HG02571 (cell line): ENCODE measurements at regions not wholly inside any gene's neighbourhood (a gene's known extent, or its start where the extent isn't known, plus 50 kb on each side); places are given as distances from the start of the nearest gene placed in this dataset.

Source experiments
- ATAC-seq: cut with Tn5 transposase; IDR thresholded peaks from one replicate; pipeline ENCODE4 v1.9.1; 2021; ENCODE audit warnings: mild to moderate bottlenecking, moderate library complexity; ENCODE audit not compliant: unreplicated experiment

DNA sequence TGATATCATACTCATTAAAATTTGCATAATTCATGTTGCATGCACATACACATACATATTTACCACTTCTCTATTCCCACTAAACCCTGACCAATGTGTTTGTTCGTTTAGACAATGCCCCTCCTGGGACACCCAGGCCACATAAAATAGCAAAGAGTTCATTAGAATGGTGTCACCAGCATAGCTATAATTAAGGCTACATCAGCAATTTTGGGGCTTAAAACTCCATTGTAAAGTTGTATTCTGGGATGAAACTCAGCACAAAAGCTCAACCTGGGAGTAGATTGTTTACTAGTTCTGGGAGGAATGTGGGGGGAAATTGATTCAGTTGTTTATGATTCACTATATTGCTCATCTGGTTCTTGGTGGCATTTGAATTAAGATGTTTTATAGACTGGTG is 522.2 kb upstream of the SUCLG2 start:
- ATAC-seq = no peak

DNA sequence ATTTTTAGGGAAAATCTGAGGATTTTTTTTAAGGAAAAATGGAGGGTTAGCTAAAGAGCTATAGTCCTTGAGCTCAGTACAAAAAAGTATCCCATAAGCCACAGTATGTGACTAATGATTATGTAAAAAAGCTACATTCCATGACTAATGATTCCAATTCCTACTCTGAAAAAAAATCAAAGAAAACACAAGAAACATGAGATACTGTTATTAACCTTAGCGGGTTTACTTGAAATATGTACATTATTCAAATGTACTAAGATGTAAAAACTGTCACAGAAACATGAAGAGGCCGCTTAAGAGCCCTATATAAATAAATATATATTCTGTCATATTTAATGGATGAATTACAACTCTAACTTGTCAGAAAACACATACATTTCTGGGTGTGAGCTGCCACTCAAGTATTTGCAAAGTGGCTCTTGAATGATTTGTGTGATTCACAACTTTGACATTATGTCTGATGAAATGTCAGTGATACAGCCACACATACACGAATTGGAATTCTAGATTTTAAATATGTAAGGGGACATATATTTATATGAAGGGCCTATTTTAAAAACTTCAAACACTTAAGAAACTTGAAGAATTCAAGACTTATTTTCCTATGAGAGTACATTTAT is 518.7 kb upstream of the SUCLG2 start:
- no peak for ATAC-seq

DNA sequence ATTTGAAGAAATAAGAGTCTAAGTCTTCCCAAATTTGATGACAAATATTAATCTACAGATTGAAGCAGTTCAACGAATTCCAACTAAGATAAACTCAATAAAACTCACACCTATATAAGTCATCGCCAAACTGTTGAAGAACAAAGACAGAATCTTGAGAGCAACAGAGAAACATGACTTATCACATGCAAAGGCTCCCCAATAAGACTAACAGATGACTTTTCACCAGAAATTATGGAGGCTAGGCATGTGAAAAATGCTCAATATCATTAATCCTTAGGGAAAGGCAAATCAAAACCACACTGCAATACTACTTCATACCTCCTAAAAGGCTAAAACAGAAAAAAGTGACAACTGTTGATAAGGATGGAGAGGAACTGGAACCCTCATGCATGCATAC is 517.6 kb upstream of the SUCLG2 start:
- no peak for ATAC-seq

DNA sequence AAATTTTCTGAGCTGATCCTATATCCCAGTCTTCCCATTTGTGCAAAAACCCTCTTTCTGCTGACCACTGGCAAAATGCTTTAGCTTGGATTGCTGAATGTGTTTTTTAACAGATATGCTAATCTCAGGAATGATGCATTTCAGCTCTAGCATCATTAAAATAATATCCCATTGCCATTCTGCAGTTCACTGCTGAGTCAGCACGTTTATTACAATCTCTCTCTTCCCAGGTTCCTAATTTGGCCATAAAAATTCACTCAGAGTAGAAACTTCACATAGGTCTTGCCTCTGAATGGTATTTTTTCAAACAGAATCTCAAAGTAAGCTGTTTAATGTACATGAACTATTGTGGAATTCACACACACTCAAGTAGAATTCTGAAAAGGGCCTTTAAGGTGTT is 509.6 kb upstream of the SUCLG2 start:
- ATAC-seq = no peak

- ATAC-seq = no peak
Measured at GRCh38 chr3:68163062-68163461, 508.6 kb upstream of the SUCLG2 start.

GRCh38 chr3:68162644-68163043 is 508.2 kb upstream of the SUCLG2 start:
- ATAC-seq = no peak

GRCh38 chr3:68151359-68151758 is 496.9 kb upstream of the SUCLG2 start:
- ATAC-seq = no peak

DNA sequence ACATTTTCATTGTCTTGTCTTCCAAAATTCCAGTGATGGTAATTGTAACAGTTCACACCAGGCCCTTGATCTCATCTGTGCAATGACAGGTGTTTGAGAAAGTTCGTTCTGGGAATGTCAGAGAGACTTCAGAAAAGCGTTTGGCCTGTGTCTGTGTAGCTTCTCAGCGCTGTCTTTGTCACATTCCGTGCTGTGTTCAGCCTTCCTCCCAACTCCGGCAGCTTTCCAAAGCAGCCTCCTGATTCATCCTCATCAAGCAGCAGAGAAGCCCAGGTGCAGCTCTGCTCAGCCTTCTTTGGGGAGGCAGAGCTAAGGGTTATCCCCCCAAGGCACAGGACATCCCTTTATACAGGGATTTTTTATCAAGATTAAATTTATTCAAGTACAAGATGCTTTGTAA is 494.0 kb upstream of the SUCLG2 start:
- ATAC-seq = no peak

- ATAC-seq = no peak
Measured at GRCh38 chr3:68142441-68142840, 488.0 kb upstream of the SUCLG2 start.

- ATAC-seq = no peak
Measured at GRCh38 chr3:68139897-68140296, 485.5 kb upstream of the SUCLG2 start.

GRCh38 chr3:68136411-68136810 is 482.0 kb upstream of the SUCLG2 start:
- ATAC-seq = no peak

- ATAC-seq = no peak
Measured at GRCh38 chr3:68135067-68135466, 480.7 kb upstream of the SUCLG2 start.

- ATAC-seq = no peak
Measured at GRCh38 chr3:68129065-68129464, 474.7 kb upstream of the SUCLG2 start.

- no peak for ATAC-seq
Measured at GRCh38 chr3:68123231-68123630, 468.8 kb upstream of the SUCLG2 start.

DNA sequence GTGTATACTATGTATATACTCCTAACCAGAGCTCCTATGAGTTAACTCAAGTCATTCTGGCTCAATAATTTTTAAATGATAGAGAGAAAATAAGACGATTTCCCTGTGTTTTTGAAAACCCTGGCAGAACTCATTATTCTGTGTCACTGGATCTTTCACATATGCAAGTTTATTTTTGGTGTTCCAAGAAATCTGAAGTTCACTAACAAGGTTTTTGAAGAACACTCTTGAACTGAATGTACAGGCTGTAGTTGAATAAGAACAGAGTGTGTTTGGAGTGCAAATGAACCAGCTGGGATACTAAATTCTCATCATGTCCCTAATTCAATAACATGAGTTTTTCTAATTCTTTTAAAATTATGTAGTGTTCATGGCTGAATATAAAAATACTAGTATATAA is 466.9 kb upstream of the SUCLG2 start:
- ATAC-seq = no peak

GRCh38 chr3:68116580-68116979 is 462.2 kb upstream of the SUCLG2 start:
- ATAC-seq = no peak

DNA sequence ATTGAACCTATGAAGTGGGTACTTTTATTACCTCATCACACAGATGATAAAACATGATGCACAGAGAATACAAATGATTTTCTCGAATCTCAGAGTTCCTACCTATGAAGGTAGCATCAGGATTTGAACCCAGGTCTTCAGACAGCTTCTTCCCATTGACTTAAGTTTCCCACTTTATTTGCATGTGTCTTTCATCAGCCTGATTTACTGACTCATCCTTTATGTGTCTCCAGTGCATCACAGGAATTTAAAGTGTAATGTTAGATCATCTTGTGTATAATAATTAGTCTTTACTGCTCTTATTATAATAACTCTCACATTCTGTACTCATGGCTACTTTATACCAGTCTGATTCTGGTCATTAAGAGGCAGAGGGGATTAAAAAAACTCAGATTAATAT is 449.4 kb upstream of the SUCLG2 start:
- ATAC-seq = no peak

DNA sequence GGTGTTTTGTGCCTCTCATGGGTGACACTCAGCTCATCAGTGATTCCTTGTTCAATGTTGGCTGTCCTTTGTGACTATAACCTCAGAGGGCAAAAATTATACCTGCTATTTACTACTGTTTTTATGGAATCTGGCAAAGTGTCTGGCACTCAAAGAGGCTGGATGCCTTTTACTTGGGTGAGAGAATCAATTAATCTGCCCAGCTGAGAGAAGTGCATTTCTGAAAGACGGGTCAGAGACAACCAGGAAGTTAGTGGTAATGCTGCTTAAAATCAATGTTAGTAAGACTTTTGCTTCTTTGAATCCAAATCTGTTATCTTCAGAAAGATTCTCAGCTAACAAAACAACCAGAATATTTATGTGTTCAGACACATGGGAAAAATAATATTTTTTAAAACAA is 436.2 kb upstream of the SUCLG2 start:
- no peak for ATAC-seq

DNA sequence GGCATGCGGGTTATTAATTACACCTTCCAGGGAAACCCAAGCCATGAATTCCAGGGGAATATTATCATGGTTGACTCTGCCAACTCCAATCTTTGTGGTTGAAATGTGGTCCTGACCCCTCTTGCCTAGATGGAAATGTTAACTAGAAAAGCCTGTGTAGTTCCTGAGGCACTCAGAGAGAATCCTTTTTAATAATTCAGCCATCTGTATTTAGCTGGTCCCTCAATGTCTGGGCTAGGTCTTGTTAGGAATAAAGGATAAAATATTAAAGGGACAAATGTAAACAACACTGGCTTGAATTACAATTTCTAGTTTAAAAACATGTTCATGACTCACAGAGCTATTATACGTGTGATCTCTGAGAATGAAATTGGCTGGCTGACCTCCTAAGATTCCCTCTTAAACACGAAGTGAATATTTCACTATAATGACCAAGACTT is 435.2 kb upstream of the SUCLG2 start:
- no peak for ATAC-seq

- ATAC-seq = no peak
Measured at GRCh38 chr3:68088636-68089035, 434.2 kb upstream of the SUCLG2 start.

- no peak for ATAC-seq
Measured at GRCh38 chr3:68088216-68088615, 433.8 kb upstream of the SUCLG2 start.

- ATAC-seq = no peak
Measured at GRCh38 chr3:68072062-68072461, 417.6 kb upstream of the SUCLG2 start.

DNA sequence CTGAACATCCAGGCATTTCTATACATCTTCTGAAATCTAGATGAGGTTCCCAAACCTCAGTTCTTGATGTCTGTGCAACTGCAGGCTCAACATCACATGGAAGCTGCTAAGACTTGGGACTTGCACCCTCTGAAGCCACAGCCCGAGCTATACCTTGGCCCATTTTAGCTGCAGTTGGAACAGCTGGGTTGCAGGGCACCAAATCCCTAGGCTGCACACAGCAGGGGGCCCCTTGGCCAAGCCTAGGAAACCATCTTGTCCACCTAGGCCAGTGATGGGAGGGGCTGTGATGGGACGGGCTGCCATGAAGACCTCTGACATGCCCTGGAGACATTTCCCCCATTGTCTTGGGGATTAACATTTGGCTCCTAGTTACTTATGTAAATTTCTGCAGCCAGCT is 415.8 kb upstream of the SUCLG2 start:
- no peak for ATAC-seq
